G401.6 (cell line): ENCODE measurements at regions not wholly inside any gene's neighbourhood (a gene's known extent, or its start where the extent isn't known, plus 50 kb on each side); places are given as distances from the start of the nearest gene placed in this dataset.
"Not testable (repeated sequence)": the region's sequence is repeated elsewhere in the genome, so short reads cannot be mapped to it uniquely, and the experiment has no call there.

Source experiments
- FAIRE-seq: peaks from 2 replicates; lab custom pipeline; 2012; peaks lifted over from hg19 to GRCh38; lab: Jason Lieb, UNC

DNA sequence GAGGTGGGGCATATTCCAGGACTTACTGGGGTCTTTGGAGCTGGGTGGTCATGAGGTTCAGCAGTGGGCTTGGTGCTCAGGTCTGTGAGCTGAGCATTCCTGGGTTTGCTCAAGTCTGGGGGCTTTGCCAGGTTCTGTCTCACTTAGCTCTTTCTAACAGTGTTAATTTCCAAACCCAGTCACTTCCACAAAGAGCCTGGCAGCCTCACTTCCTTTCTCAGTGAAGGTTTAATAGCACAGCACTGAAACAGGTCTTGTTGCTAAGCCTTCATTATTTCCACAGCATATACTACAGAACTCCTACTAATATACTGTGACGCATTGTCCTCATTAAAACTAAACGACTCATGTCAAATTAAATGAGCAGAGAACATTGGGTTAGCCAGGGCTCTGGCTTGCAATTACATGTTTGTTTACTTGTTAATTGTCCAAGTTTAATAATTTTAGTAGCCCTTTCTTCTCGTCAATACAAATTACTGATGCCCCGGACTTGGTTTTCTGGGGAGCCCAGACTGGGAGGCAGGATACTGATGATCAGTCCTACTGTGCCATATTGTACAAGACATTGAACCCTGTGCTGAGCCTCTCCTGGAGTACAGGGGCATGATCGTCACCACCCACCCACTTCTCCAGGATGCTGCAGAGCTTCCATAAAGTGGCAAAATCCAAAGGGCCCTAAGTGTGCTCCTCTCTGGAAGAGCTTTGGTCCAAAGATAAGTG, 170.7 kb downstream of the IER5 start:
- FAIRE-seq, result no peak

DNA sequence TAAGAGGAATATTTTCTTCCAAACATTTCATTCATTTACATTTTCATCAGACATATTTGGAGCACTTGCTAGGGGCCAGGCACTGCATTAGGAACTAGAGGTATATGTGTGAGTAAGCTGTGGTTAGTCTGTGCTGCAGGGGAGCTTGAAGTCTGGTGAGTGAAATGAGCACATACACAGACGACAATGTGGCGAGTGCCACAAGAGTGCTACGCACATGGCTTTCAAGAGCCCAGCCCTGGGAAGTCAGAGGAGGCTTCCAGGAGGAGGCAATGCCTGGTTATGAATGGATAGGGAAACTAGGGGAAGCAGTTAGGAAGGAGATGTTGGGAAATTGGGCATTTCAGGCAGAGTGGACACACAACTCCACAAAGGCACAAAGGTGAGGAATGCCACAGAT, 171.8 kb downstream of the IER5 start:
- FAIRE-seq, result no peak

DNA sequence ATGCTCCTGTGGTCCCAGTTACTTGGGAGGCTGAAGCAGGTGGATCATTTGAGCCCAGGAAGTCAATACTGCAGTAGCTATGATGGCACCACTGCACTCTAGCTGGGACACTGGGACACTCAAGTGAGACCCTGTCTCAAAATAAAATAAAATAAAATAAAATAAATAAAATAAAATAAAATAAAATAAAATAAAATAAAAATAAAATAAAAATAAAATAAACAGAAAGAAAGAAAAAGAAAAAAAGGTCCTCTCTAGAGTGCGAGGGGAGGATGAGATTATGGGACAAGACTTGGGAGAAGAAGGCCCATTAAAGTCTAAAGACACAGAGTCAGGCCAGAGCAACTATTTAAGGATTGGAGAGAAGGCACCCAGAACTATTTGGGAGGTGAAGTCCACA, 172.5 kb downstream of the IER5 start:
- no peak for FAIRE-seq

GRCh38 chr1:181262069-181262468, 173.6 kb downstream of the IER5 start:
- no peak for FAIRE-seq

GRCh38 chr1:181263444-181263843, 174.9 kb downstream of the IER5 start:
- FAIRE-seq, result no peak

DNA sequence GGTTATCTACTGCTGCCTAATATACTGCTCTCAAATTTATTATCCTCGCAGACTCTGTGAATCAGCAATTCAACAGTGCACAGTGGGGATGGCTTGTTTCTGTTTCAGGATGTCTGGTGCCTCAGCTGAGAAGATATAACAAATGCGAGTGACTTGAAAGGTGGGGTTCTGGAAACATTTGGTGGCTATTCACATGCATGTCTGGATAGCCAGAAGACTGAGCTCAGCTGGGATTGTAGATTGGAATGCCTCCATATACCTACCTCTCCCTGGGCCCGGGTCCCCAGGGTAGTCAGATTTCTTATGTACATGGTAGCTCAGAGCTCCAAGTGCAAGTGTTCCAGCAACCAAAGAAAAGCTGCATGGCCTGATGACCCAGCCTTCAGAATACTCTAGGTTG, 176.3 kb downstream of the IER5 start:
- FAIRE-seq, result no peak

GRCh38 chr1:181284978-181285377, 196.5 kb downstream of the IER5 start:
- FAIRE-seq, result no peak

DNA sequence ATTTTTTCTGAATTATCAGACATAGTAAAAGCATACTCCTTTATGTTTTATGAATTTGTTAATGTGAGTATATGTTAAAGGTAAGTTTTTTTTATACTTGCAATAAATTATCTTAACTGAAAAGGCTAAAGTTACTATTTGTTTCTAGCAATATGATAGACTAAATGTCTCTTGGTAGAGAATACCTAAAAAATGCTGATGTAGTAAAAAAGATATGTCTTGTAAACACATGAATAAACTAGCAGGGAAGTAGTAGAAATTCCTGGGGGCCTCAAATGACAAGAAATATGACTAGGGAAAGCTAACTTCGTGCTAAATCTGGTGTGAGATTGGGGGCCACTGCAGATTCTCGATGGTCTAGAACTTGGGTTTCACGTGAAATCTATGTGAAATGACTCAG, 188.1 kb upstream of the CACNA1E start:
- no peak for FAIRE-seq

DNA sequence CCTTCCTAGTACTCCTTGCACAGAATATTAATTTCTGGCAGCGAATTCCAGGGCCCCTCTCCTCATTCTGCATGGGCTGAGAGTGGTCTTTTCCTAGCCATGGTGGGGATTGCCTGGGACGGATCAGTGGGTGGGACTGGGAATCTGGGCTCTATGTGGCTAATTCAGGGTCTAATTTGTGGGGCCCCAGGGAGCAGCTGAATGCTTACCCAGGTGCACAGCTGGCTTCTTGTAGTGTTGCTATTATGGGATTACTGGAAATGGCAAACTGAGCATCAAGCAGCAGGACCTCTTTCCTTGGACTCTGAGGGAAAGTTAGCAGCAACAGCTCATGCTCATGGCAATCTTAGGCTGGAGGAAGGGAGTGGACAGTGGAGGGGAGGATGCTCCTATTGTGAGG, 187.1 kb upstream of the CACNA1E start:
- no peak for FAIRE-seq

DNA sequence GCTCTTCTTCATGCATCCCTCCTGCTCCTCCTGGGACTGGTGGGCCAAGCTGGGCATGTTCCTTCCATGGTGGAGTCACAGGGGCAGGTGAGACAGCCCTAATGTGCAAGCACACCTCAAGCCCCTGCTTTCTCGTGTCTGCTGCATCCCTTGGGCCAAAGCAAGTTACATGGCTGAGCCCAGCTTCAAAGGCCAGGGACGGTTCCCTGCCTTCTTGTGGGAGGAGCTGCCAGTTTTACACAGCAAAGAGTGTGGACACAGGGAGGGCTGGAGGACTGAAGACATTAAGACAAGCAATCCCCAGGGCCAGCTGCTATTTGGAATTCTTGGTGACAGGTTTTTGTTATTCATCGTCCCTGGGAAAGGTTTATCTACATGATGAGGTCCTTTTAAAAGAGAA, 175.2 kb upstream of the CACNA1E start:
- FAIRE-seq, result no peak

DNA sequence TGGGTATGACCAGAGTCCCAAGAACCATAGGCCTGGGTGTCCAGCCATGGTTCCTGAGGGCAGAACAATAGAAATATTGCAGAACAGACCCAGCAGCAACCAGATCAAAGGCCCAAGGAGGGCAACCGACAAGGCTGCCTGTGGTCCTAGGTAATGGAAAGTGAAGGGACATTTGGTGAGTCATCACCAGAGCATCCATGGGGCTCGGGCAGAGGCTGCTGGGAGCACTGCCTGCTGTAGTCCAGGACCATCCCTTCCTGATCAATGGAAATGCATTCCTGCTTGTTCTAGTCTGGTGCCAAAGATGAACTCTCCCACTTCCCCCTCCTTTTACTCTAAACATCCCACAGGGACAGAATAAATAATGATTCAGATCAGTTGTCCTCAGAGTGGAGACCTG, 172.8 kb upstream of the CACNA1E start:
- FAIRE-seq, result no peak

GRCh38 chr1:181312946-181313345, 170.4 kb upstream of the CACNA1E start:
- no peak for FAIRE-seq

- no peak for FAIRE-seq
Measured at GRCh38 chr1:181313466-181313865, 169.9 kb upstream of the CACNA1E start.

DNA sequence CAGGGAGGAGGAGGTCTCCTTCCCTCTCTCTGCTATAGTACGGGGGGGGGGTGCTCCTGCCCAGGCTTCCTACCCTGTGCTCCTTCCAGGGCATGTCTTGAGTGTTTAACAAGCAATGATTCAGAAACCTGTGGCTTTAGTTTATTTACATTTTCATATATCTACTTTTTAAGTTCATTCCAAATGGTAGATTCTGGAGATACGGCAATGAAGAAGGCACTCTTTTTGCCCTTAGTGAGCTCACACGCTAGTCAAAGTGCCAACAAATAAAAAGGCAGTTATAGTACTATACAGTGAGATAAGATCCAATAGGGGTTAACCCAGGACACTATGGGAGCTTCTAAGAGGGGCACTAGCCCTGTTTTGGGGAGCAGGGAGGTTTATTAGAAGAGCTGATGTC, 169.3 kb upstream of the CACNA1E start:
- no peak for FAIRE-seq

GRCh38 chr1:181314959-181315358, 168.4 kb upstream of the CACNA1E start:
- no peak for FAIRE-seq

DNA sequence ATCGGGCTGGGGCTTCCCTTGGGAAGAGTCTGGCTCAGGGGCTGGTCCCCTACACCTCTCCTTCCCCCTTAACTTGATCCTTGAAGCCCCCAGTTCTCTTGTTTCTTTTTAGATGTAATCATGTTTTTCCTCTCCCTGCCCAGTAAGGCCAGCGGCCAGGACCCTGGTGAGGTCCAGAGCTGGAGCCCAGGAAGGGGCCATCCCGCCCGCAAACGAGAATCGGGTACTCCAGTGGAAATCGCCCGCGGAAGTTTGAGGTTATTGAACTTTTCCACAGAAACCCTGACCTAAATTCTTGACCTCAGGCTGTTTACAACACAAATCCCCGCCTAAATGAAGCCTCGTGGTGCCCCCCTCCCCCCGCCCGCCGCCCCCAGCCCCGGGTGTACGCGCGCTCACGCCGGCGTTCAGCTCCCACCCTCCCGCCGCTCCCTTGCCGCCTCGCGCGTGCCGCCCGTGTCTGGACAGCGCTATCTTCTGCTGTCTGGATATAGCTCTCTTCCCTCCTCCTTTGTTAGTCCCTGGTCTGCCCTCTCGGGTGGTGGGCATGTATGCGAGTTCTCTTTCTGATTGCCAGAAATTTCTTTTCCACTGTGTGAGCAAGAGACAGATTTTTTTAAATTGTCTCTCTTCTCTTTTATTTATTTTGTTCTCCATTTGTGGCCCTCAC, 165.9 kb upstream of the CACNA1E start:
- FAIRE-seq, result no peak

DNA sequence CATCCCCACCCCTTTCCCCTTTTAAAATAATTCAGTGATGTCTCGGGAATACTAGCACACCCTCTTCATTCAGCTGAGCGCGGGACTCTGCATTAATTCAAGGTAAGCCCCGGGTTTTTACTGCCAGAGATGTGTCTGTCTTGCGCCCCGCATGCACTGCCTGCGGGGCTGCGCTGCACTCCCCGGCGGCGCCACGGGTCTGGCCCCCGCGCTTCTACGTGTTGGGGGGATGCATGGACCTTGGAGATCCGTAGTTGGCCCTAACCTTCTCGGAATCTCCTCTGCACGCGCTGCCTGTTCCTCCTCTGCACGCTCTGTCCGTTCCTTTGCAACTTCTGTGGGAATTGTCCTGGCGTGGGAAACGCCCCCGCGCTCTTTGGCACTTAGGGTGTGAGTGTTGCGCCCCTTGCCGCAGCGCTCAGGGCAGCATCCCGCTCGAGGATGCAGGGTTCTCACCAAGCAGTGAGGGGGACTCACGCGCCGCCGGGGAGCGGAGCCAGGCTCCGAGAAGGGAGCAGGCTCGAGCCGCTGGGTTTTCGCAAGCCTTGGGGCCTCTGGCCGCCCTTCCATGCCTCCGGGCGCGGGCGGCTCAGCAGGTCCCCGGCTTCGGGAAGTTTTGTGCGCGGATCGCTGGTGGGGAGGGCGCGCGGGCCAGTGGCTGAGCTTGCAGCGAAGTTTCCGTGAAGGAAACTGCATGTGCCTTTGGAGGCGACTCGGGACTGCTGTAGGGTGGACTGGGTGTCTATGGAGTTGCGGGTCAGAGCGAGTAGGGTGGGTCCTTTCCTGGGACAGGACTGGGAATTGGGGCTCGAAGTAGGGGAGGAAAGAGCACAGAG, 165.1 kb upstream of the CACNA1E start:
- FAIRE-seq, result no peak

- no peak for FAIRE-seq
Measured at GRCh38 chr1:181318858-181319235, 164.5 kb upstream of the CACNA1E start.

DNA sequence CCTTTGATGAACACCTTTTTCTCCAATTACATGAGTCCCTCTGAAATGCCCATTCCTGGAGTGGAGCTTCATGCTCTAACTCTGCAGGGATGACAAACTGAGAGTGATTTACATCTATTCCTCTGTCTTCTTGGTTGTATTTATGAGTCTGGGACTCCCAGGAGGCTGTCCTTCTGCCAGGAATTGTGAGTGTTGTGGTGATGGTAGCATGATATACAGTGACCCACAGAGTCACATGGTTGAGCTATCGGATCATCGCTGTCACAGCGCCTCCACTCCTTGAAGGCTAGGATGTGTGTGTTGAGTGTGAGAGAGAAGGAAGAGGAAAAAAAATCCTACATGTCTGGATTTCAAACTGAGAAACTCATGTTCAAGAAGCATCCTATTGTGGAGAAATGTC, 163.4 kb upstream of the CACNA1E start:
- no peak for FAIRE-seq

GRCh38 chr1:181324797-181325616, 158.3 kb upstream of the CACNA1E start:
- FAIRE-seq, result no peak

DNA sequence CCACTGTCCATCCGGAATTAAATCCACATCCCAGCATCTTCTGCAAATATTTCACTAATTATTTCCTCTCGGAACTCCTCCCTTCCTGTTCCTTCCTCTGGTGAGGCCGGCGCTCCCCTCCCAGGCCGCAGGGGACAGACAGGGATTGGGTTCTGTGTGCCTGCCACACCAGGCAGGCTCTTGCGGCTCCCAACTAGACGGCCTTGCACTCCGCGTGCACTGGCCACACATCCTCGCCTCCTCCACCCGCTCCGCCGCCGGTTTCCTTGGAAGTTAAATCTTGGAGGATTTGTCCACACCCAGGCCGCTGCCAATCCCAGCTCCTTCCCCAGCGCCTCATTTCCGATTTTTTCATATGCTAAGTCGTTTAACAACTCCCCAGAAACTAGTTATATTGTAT, 157.6 kb upstream of the CACNA1E start:
- not testable (repeated sequence) for FAIRE-seq

GRCh38 chr1:181326348-181326747, 157.0 kb upstream of the CACNA1E start:
- FAIRE-seq, result no peak
